ENCODE measurements at regions not wholly inside any gene's neighbourhood (a gene's known extent, or its start where the extent isn't known, plus 50 kb on each side); places are given as distances from the start of the nearest gene placed in this dataset.

- TF ChIP-seq CTCF (IDR thresholded peaks at IDR 0.05) (no peak), POLR2A (IDR thresholded peaks at IDR 0.05) (no peak), POLR2AphosphoS5 (IDR thresholded peaks at IDR 0.05) (no peak), EP300 (IDR thresholded peaks at IDR 0.05; ENCODE audit: low read depth) (no peak)
These were observed 110.4 kb upstream of the COL21A1 start for GRCh38 chr6:56357616-56358373.

Data from transverse colon (tissue), 4 donors.